ENCODE measurements at regions not wholly inside any gene's neighbourhood (a gene's known extent, or its start where the extent isn't known, plus 50 kb on each side); places are given as distances from the start of the nearest gene placed in this dataset.

GRCh38 chr11:23569547-23569946, 709.3 kb upstream of the CCDC179 start:
- FAIRE-seq (no peak), DNase-seq (ENCODE audit: low read depth, low spot score) (no peak)
- Histone ChIP-seq H4K20me1 (ENCODE audit: control insufficient read depth, extremely low read depth, insufficient read depth, low read length) (no peaks in the 10 kb centered on the region), H3K36me3 (ENCODE audit: control insufficient read depth in 2 of 2, extremely low read depth in 1 of 2, insufficient read depth in 2 of 2, low read length in 2 of 2) (no peaks in the 10 kb centered on the region), H3K9ac (ENCODE audit: control insufficient read depth, extremely low read depth, insufficient read depth, low read length) (no peak overlapping the region), H3K9me1 (ENCODE audit: control insufficient read depth, extremely low read depth, insufficient read depth, low read length) (no peaks in the 10 kb centered on the region), H3K79me2 (ENCODE audit: control insufficient read depth, insufficient read depth, low read length) (no peaks in the 10 kb centered on the region), H3K4me3 (ENCODE audit: control insufficient read depth in 2 of 3, extremely low read depth in 1 of 3, insufficient read depth in 2 of 3, low read depth in 1 of 3, low read length in 3 of 3) (no peak overlapping the region), H3K9me3 (ENCODE audit: control insufficient read depth, low read depth, low read length) (no peaks in the 10 kb centered on the region), H3K4me2 (ENCODE audit: control insufficient read depth, extremely low read depth, insufficient read depth, low read depth, low read length) (no peak overlapping the region), H3K4me1 (ENCODE audit: control insufficient read depth, extremely low read depth, insufficient read depth, low read length) (no peaks in the 10 kb centered on the region), H3K27ac (ENCODE audit: control insufficient read depth, insufficient read depth, low read length) (no peak overlapping the region), H2AFZ (ENCODE audit: control insufficient read depth, low read length) (no peak overlapping the region), H3K27me3 (ENCODE audit: control insufficient read depth, extremely low read depth, insufficient read depth, low read length) (no peaks in the 10 kb centered on the region)
- TF ChIP-seq, protein P1, sequence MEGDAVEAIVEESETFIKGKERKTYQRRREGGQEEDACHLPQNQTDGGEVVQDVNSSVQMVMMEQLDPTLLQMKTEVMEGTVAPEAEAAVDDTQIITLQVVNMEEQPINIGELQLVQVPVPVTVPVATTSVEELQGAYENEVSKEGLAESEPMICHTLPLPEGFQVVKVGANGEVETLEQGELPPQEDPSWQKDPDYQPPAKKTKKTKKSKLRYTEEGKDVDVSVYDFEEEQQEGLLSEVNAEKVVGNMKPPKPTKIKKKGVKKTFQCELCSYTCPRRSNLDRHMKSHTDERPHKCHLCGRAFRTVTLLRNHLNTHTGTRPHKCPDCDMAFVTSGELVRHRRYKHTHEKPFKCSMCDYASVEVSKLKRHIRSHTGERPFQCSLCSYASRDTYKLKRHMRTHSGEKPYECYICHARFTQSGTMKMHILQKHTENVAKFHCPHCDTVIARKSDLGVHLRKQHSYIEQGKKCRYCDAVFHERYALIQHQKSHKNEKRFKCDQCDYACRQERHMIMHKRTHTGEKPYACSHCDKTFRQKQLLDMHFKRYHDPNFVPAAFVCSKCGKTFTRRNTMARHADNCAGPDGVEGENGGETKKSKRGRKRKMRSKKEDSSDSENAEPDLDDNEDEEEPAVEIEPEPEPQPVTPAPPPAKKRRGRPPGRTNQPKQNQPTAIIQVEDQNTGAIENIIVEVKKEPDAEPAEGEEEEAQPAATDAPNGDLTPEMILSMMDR (optimal IDR thresholded peaks at IDR 0.05 in 1 of 3, IDR thresholded peaks at IDR 0.05 in 1 of 3, conservative IDR thresholded peaks at IDR 0.05 in 1 of 3; ENCODE audit: extremely low read depth in 1 of 3, insufficient read depth in 2 of 3, low read length in 3 of 3), result no peak
- no peak for TF ChIP-seq EZH2 (IDR thresholded peaks at IDR 0.05; ENCODE audit: low read length)
- dilution Hi-C loops (cut with MboI; ENCODE audit: extremely low pct_ligation_motif_present, low sequenced_read_pairs), result no loop called here

GRCh38 chr11:23570828-23571227, 710.6 kb upstream of the CCDC179 start:
- Histone ChIP-seq H3K4me1 (ENCODE audit: control insufficient read depth, extremely low read depth, insufficient read depth, low read length) (no peaks in the 10 kb centered on the region), H4K20me1 (ENCODE audit: control insufficient read depth, extremely low read depth, insufficient read depth, low read length) (no peaks in the 10 kb centered on the region), H3K9me1 (ENCODE audit: control insufficient read depth, extremely low read depth, insufficient read depth, low read length) (no peaks in the 10 kb centered on the region), H3K4me3 (ENCODE audit: control insufficient read depth in 2 of 3, extremely low read depth in 1 of 3, insufficient read depth in 2 of 3, low read depth in 1 of 3, low read length in 3 of 3) (no peak overlapping the region), H3K27ac (ENCODE audit: control insufficient read depth, insufficient read depth, low read length) (no peak overlapping the region), H2AFZ (ENCODE audit: control insufficient read depth, low read length) (no peak overlapping the region), H3K79me2 (ENCODE audit: control insufficient read depth, insufficient read depth, low read length) (no peaks in the 10 kb centered on the region), H3K9ac (ENCODE audit: control insufficient read depth, extremely low read depth, insufficient read depth, low read length) (no peak overlapping the region), H3K9me3 (ENCODE audit: control insufficient read depth, low read depth, low read length) (no peaks in the 10 kb centered on the region), H3K4me2 (ENCODE audit: control insufficient read depth, extremely low read depth, insufficient read depth, low read depth, low read length) (no peak overlapping the region), H3K36me3 (ENCODE audit: control insufficient read depth in 2 of 2, extremely low read depth in 1 of 2, insufficient read depth in 2 of 2, low read length in 2 of 2) (no peaks in the 10 kb centered on the region), H3K27me3 (ENCODE audit: control insufficient read depth, extremely low read depth, insufficient read depth, low read length) (no peaks in the 10 kb centered on the region)
- dilution Hi-C loops (cut with MboI; ENCODE audit: extremely low pct_ligation_motif_present, low sequenced_read_pairs), result no loop called here
- no peak for DNase-seq (ENCODE audit: low read depth, low spot score)
- TF ChIP-seq, protein P1 (optimal IDR thresholded peaks at IDR 0.05 in 1 of 3, IDR thresholded peaks at IDR 0.05 in 1 of 3, conservative IDR thresholded peaks at IDR 0.05 in 1 of 3; ENCODE audit: extremely low read depth in 1 of 3, insufficient read depth in 2 of 3, low read length in 3 of 3), result no peak
- no peak for TF ChIP-seq EZH2 (IDR thresholded peaks at IDR 0.05; ENCODE audit: low read length)
- FAIRE-seq, result no peak
